AG04449 (cell line): ENCODE measurements at regions not wholly inside any gene's neighbourhood (a gene's known extent, or its start where the extent isn't known, plus 50 kb on each side); places are given as distances from the start of the nearest gene placed in this dataset.

ENCODE experiments used
- CTCF ChIA-PET: fragments of 350-600 bp; formaldehyde crosslinking; extraction: SDS; loops from one replicate; lab custom pipeline; 2021; ENCODE audit warnings: antibody characterized with exemption; lab: Yijun Ruan, JAX
- POLR2A ChIA-PET: fragments of 400-600, 350-600 bp; formaldehyde crosslinking; extraction: SDS; loops from one replicate; lab custom pipeline; 2020; ENCODE audit warnings: antibody characterized with exemption, inconsistent platforms; lab: Yijun Ruan, JAX
- DNase-seq: peaks from one replicate; pipeline ENCODE4 v3.0.0-alpha.2; 2010; ENCODE audit warnings: low read depth, low spot score
- H3K4me3 ChIP-seq: 2 replicates; pipeline ENCODE4 v1.5.1; 2011; ENCODE audit warnings: low read depth, mild to moderate bottlenecking, control low read depth, low read length
- TF ChIP-seq, protein P1 (sequence below): IDR thresholded peaks from one replicate; pipeline ENCODE4 v1.5.1; 2011; ENCODE audit warnings: mild to moderate bottlenecking, moderate library complexity, low read length, control low read depth, inconsistent platforms; ENCODE audit not compliant: insufficient read depth; ENCODE audit errors: missing control alignments

DNA sequence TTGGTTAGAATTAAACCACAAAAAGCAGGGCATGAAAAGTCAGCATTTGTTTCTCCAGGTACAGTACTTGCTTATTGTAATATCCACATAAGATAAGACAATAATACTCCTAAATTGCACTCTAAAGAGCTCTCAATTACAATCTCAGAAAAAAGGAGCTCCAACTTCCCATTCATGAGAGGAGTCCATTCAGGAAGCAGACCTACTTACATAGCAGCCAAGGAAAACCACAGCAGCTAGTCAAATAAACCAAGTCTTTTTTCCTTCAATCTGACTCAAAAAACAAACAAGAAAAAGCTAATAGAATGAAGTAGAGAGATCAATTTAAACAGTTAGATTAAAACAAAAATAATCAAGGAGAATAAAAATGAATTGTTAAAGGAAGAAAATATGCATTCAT is 885.2 kb upstream of the SLITRK6 start:
- POLR2A ChIA-PET = no interaction called here
- DNase-seq = no peak
- TF ChIP-seq, protein P1, sequence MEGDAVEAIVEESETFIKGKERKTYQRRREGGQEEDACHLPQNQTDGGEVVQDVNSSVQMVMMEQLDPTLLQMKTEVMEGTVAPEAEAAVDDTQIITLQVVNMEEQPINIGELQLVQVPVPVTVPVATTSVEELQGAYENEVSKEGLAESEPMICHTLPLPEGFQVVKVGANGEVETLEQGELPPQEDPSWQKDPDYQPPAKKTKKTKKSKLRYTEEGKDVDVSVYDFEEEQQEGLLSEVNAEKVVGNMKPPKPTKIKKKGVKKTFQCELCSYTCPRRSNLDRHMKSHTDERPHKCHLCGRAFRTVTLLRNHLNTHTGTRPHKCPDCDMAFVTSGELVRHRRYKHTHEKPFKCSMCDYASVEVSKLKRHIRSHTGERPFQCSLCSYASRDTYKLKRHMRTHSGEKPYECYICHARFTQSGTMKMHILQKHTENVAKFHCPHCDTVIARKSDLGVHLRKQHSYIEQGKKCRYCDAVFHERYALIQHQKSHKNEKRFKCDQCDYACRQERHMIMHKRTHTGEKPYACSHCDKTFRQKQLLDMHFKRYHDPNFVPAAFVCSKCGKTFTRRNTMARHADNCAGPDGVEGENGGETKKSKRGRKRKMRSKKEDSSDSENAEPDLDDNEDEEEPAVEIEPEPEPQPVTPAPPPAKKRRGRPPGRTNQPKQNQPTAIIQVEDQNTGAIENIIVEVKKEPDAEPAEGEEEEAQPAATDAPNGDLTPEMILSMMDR = no peak

DNA sequence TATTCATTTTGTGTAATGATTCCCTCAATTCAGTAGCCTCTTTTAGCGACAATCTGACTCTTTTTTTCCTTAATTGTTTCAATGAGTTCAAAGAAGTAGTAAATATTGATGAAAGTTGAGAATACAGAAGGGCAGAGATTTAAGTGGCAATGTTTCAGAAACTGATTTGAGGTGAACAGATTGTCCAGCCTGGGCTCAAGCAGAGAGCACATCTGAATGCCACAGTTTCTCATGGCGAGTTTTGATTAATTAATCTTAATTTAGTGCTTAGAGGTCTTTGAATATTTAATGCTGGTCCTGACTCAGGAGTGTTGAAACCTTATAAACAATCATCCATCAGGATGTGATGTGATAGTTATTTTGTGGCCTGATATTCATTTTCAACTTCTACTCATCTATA is 890.7 kb upstream of the SLITRK6 start:
- no peak for DNase-seq
- H3K4me3 ChIP-seq = no peak overlapping the region
- ChIA-PET POLR2A (no interaction called here), CTCF (no interaction called here)
- TF ChIP-seq, protein P1 = no peak

More for the DNA sequence above, 885.2 kb upstream of the SLITRK6 start:
- H3K4me3 ChIP-seq = no peak overlapping the region
- CTCF ChIA-PET = no interaction called here

DNA sequence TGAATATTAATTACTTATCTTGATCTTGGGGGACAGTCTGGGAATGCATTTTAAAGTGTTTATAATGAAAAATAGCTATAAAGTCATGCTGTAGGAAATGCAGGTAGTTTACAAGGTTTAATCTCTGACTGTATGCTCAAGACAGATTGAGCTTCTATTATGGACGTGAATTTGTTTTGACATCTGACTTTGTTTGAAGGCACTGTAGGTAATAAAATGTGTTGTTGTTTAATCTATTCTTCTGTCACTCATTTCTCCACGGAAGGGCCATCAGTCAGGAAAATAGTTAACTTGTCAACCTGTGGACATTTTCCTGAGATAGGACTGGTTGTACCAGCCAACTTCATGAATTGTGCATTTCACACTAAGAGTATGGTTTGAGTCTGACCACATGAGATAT is 893.1 kb upstream of the SLITRK6 start:
- TF ChIP-seq, protein P1 = no peak
- POLR2A ChIA-PET = no interaction called here
- CTCF ChIA-PET = no interaction called here

DNA sequence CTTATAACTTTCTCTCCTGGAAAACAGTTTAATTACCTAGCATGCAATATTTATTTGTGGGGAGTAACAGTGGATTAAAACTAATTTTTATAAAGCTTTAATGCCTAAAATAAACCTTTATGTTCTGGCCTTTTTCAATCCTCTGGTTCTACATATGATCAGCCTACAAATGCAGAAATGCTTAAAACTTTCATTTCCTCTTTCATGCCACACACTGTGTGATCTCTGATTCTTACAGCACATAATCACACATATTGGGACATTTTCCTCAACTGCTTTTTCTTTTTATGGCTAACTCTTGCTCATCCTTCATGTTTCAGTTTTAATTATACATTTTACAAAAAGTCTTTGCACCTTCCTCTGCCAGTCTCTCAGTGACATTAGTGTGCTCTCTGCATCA is 910.8 kb upstream of the SLITRK6 start:
- CTCF ChIA-PET = no interaction called here
- POLR2A ChIA-PET = no interaction called here
- TF ChIP-seq, protein P1 = no peak
- H3K4me3 ChIP-seq = no peak overlapping the region
- no peak for DNase-seq

More for the DNA sequence above, 893.1 kb upstream of the SLITRK6 start:
- no peak overlapping the region for H3K4me3 ChIP-seq
- no peak for DNase-seq

DNA sequence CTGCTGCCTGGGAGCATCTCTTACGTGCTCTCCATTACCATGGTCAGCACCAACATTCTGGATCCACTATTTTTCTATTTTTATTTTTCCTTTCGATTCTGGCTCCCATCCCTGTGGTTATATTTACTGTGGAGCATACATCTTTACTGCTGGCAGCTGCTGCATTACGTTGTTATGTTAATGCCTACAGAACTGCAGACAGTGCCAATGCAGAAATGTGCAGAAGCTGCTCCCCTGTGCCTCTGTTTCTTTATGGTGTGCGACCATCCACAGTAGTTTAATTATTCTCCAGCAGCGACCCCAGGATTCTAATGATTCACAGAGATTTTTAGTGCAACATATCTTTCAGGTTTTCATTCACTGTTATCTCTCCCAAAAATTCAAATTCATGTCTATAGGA is 911.7 kb upstream of the SLITRK6 start:
- TF ChIP-seq, protein P1 = no peak
- no peak for DNase-seq
- CTCF ChIA-PET = no interaction called here
- POLR2A ChIA-PET = no interaction called here
- H3K4me3 ChIP-seq = no peak overlapping the region

DNA sequence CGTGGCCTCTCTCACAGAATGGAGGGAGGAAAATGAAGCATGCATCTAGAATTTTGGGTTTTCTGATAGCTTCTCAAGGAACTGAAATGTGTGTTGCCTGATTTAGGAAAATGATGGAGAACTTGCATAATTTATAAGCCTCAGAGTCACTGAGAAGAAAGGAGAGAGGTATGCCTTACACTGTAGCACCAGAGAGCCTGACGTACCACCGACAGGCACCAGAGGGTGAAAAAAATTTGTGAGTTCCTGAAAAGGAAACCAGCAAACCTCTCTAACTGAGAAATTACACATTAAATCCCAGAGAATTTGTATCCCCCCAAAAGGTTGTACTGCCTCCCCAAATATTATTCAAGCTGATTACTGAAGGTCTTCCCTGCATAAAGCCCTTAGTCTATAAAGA is 915.3 kb upstream of the SLITRK6 start:
- H3K4me3 ChIP-seq = no peak overlapping the region
- POLR2A ChIA-PET = no interaction called here
- CTCF ChIA-PET = no interaction called here
- TF ChIP-seq, protein P1 = no peak
- DNase-seq = no peak

DNA sequence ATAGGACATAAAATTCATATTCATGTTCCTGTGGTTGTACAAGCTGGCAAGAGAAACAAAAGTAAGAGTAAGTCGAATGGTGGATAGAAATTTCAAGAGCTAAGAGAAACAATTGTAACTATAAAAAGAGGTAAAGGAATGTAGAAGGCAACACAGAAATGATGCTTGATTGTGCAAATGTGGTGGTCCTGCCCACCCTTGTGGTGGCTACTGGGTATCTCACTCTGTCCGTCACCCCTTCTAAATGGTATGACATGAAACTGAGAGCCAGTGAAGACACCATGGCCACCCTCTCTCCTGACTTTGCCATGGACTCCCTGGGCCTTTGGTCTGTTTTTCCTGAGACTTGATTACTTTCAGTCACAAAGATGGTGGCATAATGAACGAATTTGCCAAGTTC is 925.9 kb upstream of the SLITRK6 start:
- ChIA-PET POLR2A (no interaction called here), CTCF (no interaction called here)
- no peak for DNase-seq
- no peak overlapping the region for H3K4me3 ChIP-seq
- TF ChIP-seq, protein P1 = no peak
